Osteocyte (in vitro differentiated cells): ENCODE measurements at regions not wholly inside any gene's neighbourhood (a gene's known extent, or its start where the extent isn't known, plus 50 kb on each side); places are given as distances from the start of the nearest gene placed in this dataset.

Experiments used
- DNase-seq: peaks from one replicate; pipeline ENCODE4 v3.0.0; 2021; ENCODE audit warnings: mixed read lengths; ENCODE audit not compliant: unreplicated experiment; ENCODE audit errors: extremely low spot score
- H3K27ac Mint-ChIP-seq: one replicate; pipeline ENCODE4 v1.8.0; 2021; ENCODE audit warnings: mild to moderate bottlenecking, mixed read lengths; ENCODE audit not compliant: unreplicated experiment
- H3K27me3 Mint-ChIP-seq: one replicate; pipeline ENCODE4 v1.8.0; 2021; ENCODE audit warnings: mixed read lengths; ENCODE audit not compliant: unreplicated experiment
- H3K36me3 Mint-ChIP-seq: one replicate; pipeline ENCODE4 v1.8.0; 2021; ENCODE audit warnings: mixed read lengths; ENCODE audit not compliant: unreplicated experiment
- H3K4me1 Mint-ChIP-seq: one replicate; pipeline ENCODE4 v1.8.0; 2021; ENCODE audit warnings: mixed read lengths; ENCODE audit not compliant: unreplicated experiment
- H3K4me3 Mint-ChIP-seq: one replicate; pipeline ENCODE4 v1.8.0; 2021; ENCODE audit warnings: mild to moderate bottlenecking, moderate library complexity, mixed read lengths; ENCODE audit not compliant: unreplicated experiment
- H3K9me3 Mint-ChIP-seq: one replicate; pipeline ENCODE4 v1.8.0; 2021; ENCODE audit warnings: mixed read lengths; ENCODE audit not compliant: unreplicated experiment
- CTCF ChIP-seq: fragments of 200-600 bp; sonication (generic); IDR thresholded peaks from 2 replicates; pipeline ENCODE4 v1.5.0; 2021; ENCODE audit warnings: antibody characterized with exemption, mild to moderate bottlenecking, moderate library complexity

GRCh38 chr14:38404100-38404541 is 148.2 kb upstream of the CLEC14A start:
- Mint-ChIP-seq H3K4me1 (peaks cover 10% of the 10 kb centered on the region), H3K4me3 (no peak overlapping the region), H3K27me3 (no peaks in the 10 kb centered on the region), H3K27ac (no peak overlapping the region), H3K9me3 (no peaks in the 10 kb centered on the region), H3K36me3 (no peaks in the 10 kb centered on the region)
- DNase-seq: no peak
- TF ChIP-seq CTCF: no peak

DNA sequence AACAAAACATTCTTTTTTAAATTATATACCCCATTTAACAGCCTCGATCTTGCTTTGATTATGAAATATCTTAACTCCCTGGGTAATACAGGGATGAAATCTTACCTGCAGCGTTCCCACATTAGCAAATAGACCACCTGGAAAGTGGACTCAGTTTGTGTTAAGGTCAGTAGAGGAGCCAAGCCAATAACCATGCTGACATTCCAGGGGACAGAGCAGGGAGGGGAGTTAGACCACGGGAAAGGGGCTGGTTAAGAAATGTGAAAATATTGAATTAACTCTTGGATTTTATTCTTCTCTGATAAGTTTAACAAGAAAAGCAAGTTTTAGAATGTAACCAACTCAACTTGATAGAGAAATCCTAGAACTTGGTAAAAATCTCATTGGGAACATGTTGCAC is 144.9 kb upstream of the CLEC14A start:
- no peaks in the 10 kb centered on the region for H3K27me3 Mint-ChIP-seq
- peaks cover 8% of the 10 kb centered on the region for H3K4me1 Mint-ChIP-seq
- no peaks in the 10 kb centered on the region for H3K36me3 Mint-ChIP-seq
- H3K4me3 Mint-ChIP-seq: no peak overlapping the region
- DNase-seq: no peak
- no peaks in the 10 kb centered on the region for H3K9me3 Mint-ChIP-seq
- no peak for TF ChIP-seq CTCF
- no peak overlapping the region for H3K27ac Mint-ChIP-seq

DNA sequence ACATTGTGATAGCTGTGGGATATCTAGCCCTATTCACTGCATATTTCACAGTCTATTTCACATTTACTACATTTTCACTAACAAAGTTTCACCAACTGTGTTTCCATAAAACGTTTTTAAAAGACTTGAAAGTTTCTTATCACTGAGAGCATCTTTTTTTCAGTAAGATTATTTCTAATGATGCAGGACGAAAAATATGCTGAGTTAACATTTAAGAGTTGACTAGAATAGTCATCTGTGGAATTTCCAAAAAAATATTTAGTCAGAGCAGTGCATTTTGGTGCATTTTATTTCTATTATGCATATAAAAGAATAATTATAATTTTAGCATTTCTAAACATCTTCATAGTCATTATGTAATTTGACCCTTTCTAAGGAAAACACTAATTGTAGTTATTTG is 143.8 kb upstream of the CLEC14A start:
- Mint-ChIP-seq H3K27me3 (peaks cover 3% of the 10 kb centered on the region), H3K4me1 (peaks cover 3% of the 10 kb centered on the region), H3K9me3 (no peaks in the 10 kb centered on the region), H3K27ac (no peak overlapping the region), H3K36me3 (no peaks in the 10 kb centered on the region), H3K4me3 (no peak overlapping the region)
- no peak for DNase-seq
- TF ChIP-seq CTCF: no peak

DNA sequence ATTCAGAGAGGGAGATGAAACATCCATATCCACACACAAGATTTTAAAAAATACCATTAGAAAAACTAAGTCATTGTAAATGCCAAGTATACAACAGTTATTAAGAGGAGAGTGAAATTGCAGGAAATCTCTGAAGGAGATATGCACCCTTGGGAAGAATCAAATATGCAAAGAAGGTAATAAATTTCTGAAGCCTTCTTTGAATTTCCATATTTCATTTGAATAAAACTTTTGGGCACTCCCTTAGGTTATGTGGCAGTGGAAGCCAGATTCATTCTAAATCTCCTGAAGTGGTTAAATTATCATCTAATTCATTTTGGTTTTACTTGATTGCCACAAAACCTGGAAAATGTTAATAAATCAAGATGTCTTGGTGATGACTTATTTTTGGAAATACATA is 138.9 kb upstream of the CLEC14A start:
- no peak for DNase-seq
- H3K9me3 Mint-ChIP-seq: no peaks in the 10 kb centered on the region
- H3K36me3 Mint-ChIP-seq: no peaks in the 10 kb centered on the region
- H3K27ac Mint-ChIP-seq: no peak overlapping the region
- TF ChIP-seq CTCF: no peak
- no peak overlapping the region for H3K4me3 Mint-ChIP-seq
- H3K27me3 Mint-ChIP-seq: peaks cover 3% of the 10 kb centered on the region
- no peaks in the 10 kb centered on the region for H3K4me1 Mint-ChIP-seq

GRCh38 chr14:38394064-38394463 is 138.2 kb upstream of the CLEC14A start:
- Mint-ChIP-seq H3K4me1 (no peaks in the 10 kb centered on the region), H3K4me3 (no peak overlapping the region), H3K27ac (no peak overlapping the region), H3K27me3 (peaks cover 3% of the 10 kb centered on the region), H3K36me3 (no peaks in the 10 kb centered on the region), H3K9me3 (no peaks in the 10 kb centered on the region)
- no peak for TF ChIP-seq CTCF
- no peak for DNase-seq
